HFFc6 (cell line): ENCODE measurements at regions not wholly inside any gene's neighbourhood (a gene's known extent, or its start where the extent isn't known, plus 50 kb on each side); places are given as distances from the start of the nearest gene placed in this dataset.

Source experiments
- DNase-seq: peaks from one replicate; pipeline ENCODE4 v3.0.0-alpha.2; 2018
- H3K27ac Mint-ChIP-seq: 2 replicates; pipeline ENCODE4 v1.8.0; 2020; ENCODE audit warnings: mild to moderate bottlenecking, mixed read lengths
- H3K27me3 Mint-ChIP-seq: 2 replicates; pipeline ENCODE4 v1.8.0; 2021; ENCODE audit warnings: mild to moderate bottlenecking, moderate library complexity, mixed read lengths; ENCODE audit not compliant: insufficient read depth
- H3K36me3 Mint-ChIP-seq: 2 replicates; pipeline ENCODE4 v1.8.0; 2021; ENCODE audit warnings: low read depth, mixed read lengths
- H3K4me1 Mint-ChIP-seq: 2 replicates; pipeline ENCODE4 v1.8.0; 2020; ENCODE audit warnings: low read depth, mixed read lengths
- H3K4me3 Mint-ChIP-seq: 2 replicates; pipeline ENCODE4 v1.8.0; 2020; ENCODE audit warnings: mild to moderate bottlenecking, moderate library complexity, mixed read lengths
- H3K9me3 Mint-ChIP-seq: 2 replicates; pipeline ENCODE4 v1.8.0; 2020; ENCODE audit warnings: mild to moderate bottlenecking, mixed read lengths
- TF ChIP-seq, protein P1 (sequence below): fragments of 200-600 bp; sonication (generic); IDR thresholded peaks from 2 replicates; pipeline ENCODE4 v1.5.0; 2021; ENCODE audit warnings: antibody characterized with exemption, mild to moderate bottlenecking

DNA sequence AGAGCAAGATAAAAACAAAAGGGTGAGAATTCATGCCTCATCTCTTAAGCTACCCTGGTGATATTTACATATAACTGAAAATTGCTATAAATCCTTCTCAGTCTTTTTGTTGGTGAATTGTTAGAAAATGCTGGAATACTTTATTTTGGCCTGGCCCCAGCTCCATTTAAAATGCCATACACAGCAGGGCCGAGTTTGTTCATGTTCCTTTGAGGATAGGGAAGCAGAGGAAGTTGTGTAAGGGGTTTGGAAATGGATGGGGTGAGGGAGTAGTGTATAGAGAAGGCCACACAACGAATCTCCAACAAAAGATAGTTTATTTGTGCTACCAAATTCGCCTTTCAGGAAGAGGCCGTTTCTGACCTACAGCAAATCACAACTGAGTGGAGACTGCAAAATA, 78.6 kb upstream of the ADAMTS9 start:
- no peak for DNase-seq
- H3K27ac Mint-ChIP-seq: no peak overlapping the region
- TF ChIP-seq, protein P1, sequence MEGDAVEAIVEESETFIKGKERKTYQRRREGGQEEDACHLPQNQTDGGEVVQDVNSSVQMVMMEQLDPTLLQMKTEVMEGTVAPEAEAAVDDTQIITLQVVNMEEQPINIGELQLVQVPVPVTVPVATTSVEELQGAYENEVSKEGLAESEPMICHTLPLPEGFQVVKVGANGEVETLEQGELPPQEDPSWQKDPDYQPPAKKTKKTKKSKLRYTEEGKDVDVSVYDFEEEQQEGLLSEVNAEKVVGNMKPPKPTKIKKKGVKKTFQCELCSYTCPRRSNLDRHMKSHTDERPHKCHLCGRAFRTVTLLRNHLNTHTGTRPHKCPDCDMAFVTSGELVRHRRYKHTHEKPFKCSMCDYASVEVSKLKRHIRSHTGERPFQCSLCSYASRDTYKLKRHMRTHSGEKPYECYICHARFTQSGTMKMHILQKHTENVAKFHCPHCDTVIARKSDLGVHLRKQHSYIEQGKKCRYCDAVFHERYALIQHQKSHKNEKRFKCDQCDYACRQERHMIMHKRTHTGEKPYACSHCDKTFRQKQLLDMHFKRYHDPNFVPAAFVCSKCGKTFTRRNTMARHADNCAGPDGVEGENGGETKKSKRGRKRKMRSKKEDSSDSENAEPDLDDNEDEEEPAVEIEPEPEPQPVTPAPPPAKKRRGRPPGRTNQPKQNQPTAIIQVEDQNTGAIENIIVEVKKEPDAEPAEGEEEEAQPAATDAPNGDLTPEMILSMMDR: no peak

DNA sequence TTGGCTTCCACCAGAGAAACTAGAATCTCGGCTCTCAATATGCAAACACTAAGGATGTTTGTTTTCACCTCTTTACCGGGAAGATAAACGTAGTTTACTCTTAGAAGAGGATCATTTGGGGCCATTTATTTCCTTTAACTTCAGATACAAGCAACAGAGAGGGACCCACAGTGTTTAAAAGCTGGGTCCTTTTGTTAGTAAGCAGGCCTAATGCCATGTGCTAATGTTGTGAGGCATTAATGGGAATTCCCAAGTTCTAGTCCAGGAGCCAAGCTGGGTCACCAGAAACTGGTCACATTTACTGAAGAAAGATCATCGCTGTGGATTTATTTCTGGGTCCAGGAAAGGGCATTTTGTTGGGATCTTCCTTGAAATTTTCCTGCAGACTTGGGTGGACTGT, 78.1 kb upstream of the ADAMTS9 start:
- H3K27ac Mint-ChIP-seq: no peak overlapping the region
- DNase-seq: no peak
- H3K36me3 Mint-ChIP-seq: 0 out of 2 replicates have a peak, but pooled peaks cover 4% of the 10 kb centered on the region
- H3K4me3 Mint-ChIP-seq: no peak overlapping the region
- no peaks in the 10 kb centered on the region for H3K27me3 Mint-ChIP-seq
- H3K9me3 Mint-ChIP-seq: peaks cover 22% of the 10 kb centered on the region
- TF ChIP-seq, protein P1: no peak
- no peaks in the 10 kb centered on the region for H3K4me1 Mint-ChIP-seq

More for the DNA sequence above, 78.6 kb upstream of the ADAMTS9 start:
- Mint-ChIP-seq H3K4me3 (no peak overlapping the region), H3K36me3 (0 out of 2 replicates have a peak, but pooled peaks cover 3% of the 10 kb centered on the region), H3K9me3 (peaks cover 19% of the 10 kb centered on the region), H3K27me3 (no peaks in the 10 kb centered on the region), H3K4me1 (no peaks in the 10 kb centered on the region)

- 0 out of 2 replicates have a peak, but pooled peaks cover 4% of the 10 kb centered on the region for H3K36me3 Mint-ChIP-seq
- H3K27me3 Mint-ChIP-seq: no peaks in the 10 kb centered on the region
- no peak overlapping the region for H3K27ac Mint-ChIP-seq
- H3K9me3 Mint-ChIP-seq: peaks cover 22% of the 10 kb centered on the region
- H3K4me3 Mint-ChIP-seq: no peak overlapping the region
- no peak for DNase-seq
- H3K4me1 Mint-ChIP-seq: no peaks in the 10 kb centered on the region
- TF ChIP-seq, protein P1: no peak
Observed at GRCh38 chr3:64764386-64764929, 76.7 kb upstream of the ADAMTS9 start.

GRCh38 chr3:64763980-64764379, 76.2 kb upstream of the ADAMTS9 start:
- no peak for DNase-seq
- Mint-ChIP-seq H3K27me3 (no peaks in the 10 kb centered on the region), H3K27ac (no peak overlapping the region), H3K4me3 (no peak overlapping the region), H3K36me3 (0 out of 2 replicates have a peak, but pooled peaks cover 4% of the 10 kb centered on the region), H3K4me1 (no peaks in the 10 kb centered on the region), H3K9me3 (peaks cover 20% of the 10 kb centered on the region)
- TF ChIP-seq, protein P1: no peak

DNA sequence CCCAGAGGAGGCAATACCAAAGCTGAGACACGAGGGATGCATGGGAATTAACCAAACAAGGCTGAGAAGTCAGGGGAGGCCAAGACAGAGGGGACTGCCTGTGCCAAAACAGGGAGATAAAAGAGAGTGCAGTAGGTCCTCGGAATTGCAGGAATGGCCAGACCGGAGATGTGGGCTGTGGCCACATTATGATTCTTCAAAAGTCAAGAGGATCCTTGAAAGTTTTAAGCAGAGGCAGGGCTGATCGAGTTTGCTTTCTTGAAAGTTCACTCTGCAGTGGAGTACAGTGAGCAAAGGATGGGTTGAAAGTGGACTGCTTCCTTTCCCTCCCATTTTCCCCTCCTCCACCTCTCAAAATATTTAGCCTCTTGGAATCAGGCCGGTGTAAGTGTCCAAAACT, 73.9 kb upstream of the ADAMTS9 start:
- no peak for DNase-seq
- Mint-ChIP-seq H3K4me3 (no peak overlapping the region), H3K27ac (no peak overlapping the region), H3K9me3 (peaks cover 15% of the 10 kb centered on the region), H3K4me1 (no peaks in the 10 kb centered on the region), H3K27me3 (no peaks in the 10 kb centered on the region), H3K36me3 (0 out of 2 replicates have a peak, but pooled peaks cover 4% of the 10 kb centered on the region)
- TF ChIP-seq, protein P1: no peak
